PC-9 (cell line): ENCODE measurements at regions not wholly inside any gene's neighbourhood (a gene's known extent, or its start where the extent isn't known, plus 50 kb on each side); places are given as distances from the start of the nearest gene placed in this dataset.

ENCODE experiments used
- BruUV-seq: library from RNA; stranded (reverse); fragments of 400-500 nt; replicated peaks from 2 replicates; lab custom pipeline; 2021; lab: Mats Ljungman, UMichigan
- CTCF ChIA-PET: fragments of 300-600 bp; sonication (Branson Sonifier 250); formaldehyde crosslinking; loops from one replicate; lab custom pipeline; 2022; ENCODE audit warnings: antibody characterized with exemption; lab: Charles Lee
- POLR2A ChIA-PET: fragments of 300-600 bp; sonication (Branson Sonifier 250); formaldehyde crosslinking; loops from one replicate; lab custom pipeline; 2022; ENCODE audit warnings: antibody characterized with exemption; ENCODE audit not compliant: unreplicated experiment; lab: Charles Lee
- DNase-seq, 2 experiments: peaks; one replicate each; pipeline versions ENCODE4 v3.0.0 to v3.0.0-alpha.2; 2015 to 2022; ENCODE audit warnings: mixed read lengths in 1 of 2
- H2AFZ ChIP-seq: fragments of 200-600 bp; sonication (generic); 2 replicates; pipeline ENCODE4 v1.8.1; 2017; ENCODE audit warnings: antibody characterized with exemption
- H3F3A ChIP-seq: fragments of 200-600 bp; sonication (generic); 2 replicates; pipeline ENCODE4 v1.8.1; 2017; ENCODE audit warnings: antibody characterized with exemption, mild to moderate bottlenecking, low read depth; ENCODE audit not compliant: insufficient read depth
- H3K27ac ChIP-seq: fragments of 200-600 bp; sonication (generic); 2 replicates; pipeline ENCODE4 v1.6.1; 2016; ENCODE audit warnings: mixed run types
- H3K27me3 ChIP-seq: fragments of 200-600 bp; sonication (generic); 2 replicates; pipeline ENCODE4 v1.6.1; 2016; ENCODE audit warnings: low read depth, mixed run types; ENCODE audit not compliant: insufficient read depth
- H3K36me3 ChIP-seq: fragments of 200-600 bp; sonication (generic); 2 replicates; pipeline ENCODE4 v1.6.1; 2016; ENCODE audit warnings: low read depth, mixed run types
- H3K4me1 ChIP-seq: fragments of 200-600 bp; sonication (generic); replicated peaks from 2 replicates; pipeline ENCODE4 v1.6.1; 2016; ENCODE audit warnings: mixed run types; ENCODE audit not compliant: insufficient read depth
- H3K4me2 ChIP-seq: fragments of 200-600 bp; sonication (generic); 2 replicates; pipeline ENCODE4 v1.6.1; 2017; ENCODE audit warnings: mixed run types
- H3K4me3 ChIP-seq: fragments of 200-600 bp; sonication (generic); 2 replicates; pipeline ENCODE4 v1.6.1; 2016; ENCODE audit warnings: mixed run types
- H3K79me2 ChIP-seq: fragments of 200-600 bp; sonication (generic); 2 replicates; pipeline ENCODE4 v1.6.1; 2017; ENCODE audit warnings: low read depth, mixed run types
- H3K9me2 ChIP-seq: fragments of 200-600 bp; sonication (generic); 2 replicates; pipeline ENCODE4 v1.8.1; 2017; ENCODE audit warnings: mild to moderate bottlenecking; ENCODE audit not compliant: insufficient read depth
- H3K9me3 ChIP-seq: fragments of 200-600 bp; sonication (generic); 2 replicates; pipeline ENCODE4 v1.8.1; 2016; ENCODE audit warnings: low read depth; ENCODE audit not compliant: insufficient read depth
- H4K20me1 ChIP-seq: fragments of 200-600 bp; sonication (generic); 2 replicates; pipeline ENCODE4 v1.8.1; 2017; ENCODE audit not compliant: insufficient read depth
- CTCF ChIP-seq: fragments of 200-600 bp; sonication (generic); conservative IDR thresholded peaks from 2 replicates; pipeline ENCODE4 v1.6.1; 2017; ENCODE audit warnings: mixed run types, antibody characterized with exemption, mild to moderate bottlenecking, moderate library complexity
- EZH2 ChIP-seq: fragments of 200-600 bp; sonication (generic); IDR thresholded peaks from 2 replicates; pipeline ENCODE4 v1.8.0; 2017; ENCODE audit warnings: antibody characterized with exemption, low read depth
- intact Hi-C: fragments of 100-400 bp; cut with micrococcal nuclease; formaldehyde crosslinking; loops from one replicate; pipeline ENCODE4 v1.10.0; 2022; ENCODE audit not compliant: unreplicated experiment

- TF ChIP-seq EZH2 (no peak), CTCF (no peak)
- H3F3A ChIP-seq = no peaks in the 10 kb centered on the region
- no TSS peak for BruUV-seq
- H3K36me3 ChIP-seq = no peaks in the 10 kb centered on the region
- H4K20me1 ChIP-seq = no peaks in the 10 kb centered on the region
- no peaks in the 10 kb centered on the region for H3K27me3 ChIP-seq
- intact Hi-C loops = no loop called here
- ChIA-PET POLR2A (no interaction called here), CTCF (no interaction called here)
- H3K9me3 ChIP-seq = no peaks in the 10 kb centered on the region
- H3K4me1 ChIP-seq = no peaks in the 10 kb centered on the region
- H2AFZ ChIP-seq = no peak overlapping the region
- H3K4me2 ChIP-seq = no peak overlapping the region
- no peak overlapping the region for H3K27ac ChIP-seq
- H3K79me2 ChIP-seq = no peaks in the 10 kb centered on the region
- no peak overlapping the region for H3K4me3 ChIP-seq
- no peaks in the 10 kb centered on the region for H3K9me2 ChIP-seq
- no peak for DNase-seq
Observed at GRCh38 chr12:84803661-84804060, 108.9 kb downstream of the SLC6A15 start.

- H2AFZ ChIP-seq = no peak overlapping the region
- intact Hi-C loops = no loop called here
- no peaks in the 10 kb centered on the region for H3K27me3 ChIP-seq
- BruUV-seq = no TSS peak
- H3K9me2 ChIP-seq = no peaks in the 10 kb centered on the region
- no peaks in the 10 kb centered on the region for H3K9me3 ChIP-seq
- H3K79me2 ChIP-seq = no peaks in the 10 kb centered on the region
- no peak overlapping the region for H3K4me2 ChIP-seq
- no peak overlapping the region for H3K4me3 ChIP-seq
- ChIA-PET CTCF (no interaction called here), POLR2A (no interaction called here)
- H4K20me1 ChIP-seq = no peaks in the 10 kb centered on the region
- H3K4me1 ChIP-seq = no peaks in the 10 kb centered on the region
- H3K36me3 ChIP-seq = no peaks in the 10 kb centered on the region
- TF ChIP-seq CTCF = no peak
- no peak for TF ChIP-seq EZH2
- H3K27ac ChIP-seq = no peak overlapping the region
- H3F3A ChIP-seq = no peaks in the 10 kb centered on the region
- DNase-seq = no peak
Observed at GRCh38 chr12:84802161-84802560, 110.4 kb downstream of the SLC6A15 start.

GRCh38 chr12:84793558-84794367, 118.8 kb downstream of the SLC6A15 start:
- no peaks in the 10 kb centered on the region for H3K27me3 ChIP-seq
- no peaks in the 10 kb centered on the region for H3K4me1 ChIP-seq
- TF ChIP-seq CTCF (no peak), EZH2 (no peak)
- H3K36me3 ChIP-seq = no peaks in the 10 kb centered on the region
- no peaks in the 10 kb centered on the region; the same call in 1 of the 2 replicates for H3K9me3 ChIP-seq
- no peaks in the 10 kb centered on the region for H3K9me2 ChIP-seq
- ChIA-PET CTCF (interaction anchor here (0.6 kb wide), 1 partner anchor 710 kb away, joined by 3 read pairs; no protein-coding TSS in a partner anchor), POLR2A (no interaction called here)
- H3K4me3 ChIP-seq = no peak overlapping the region
- DNase-seq = peak in 1 of 2 experiments; percentile 40
- H2AFZ ChIP-seq = no peak overlapping the region
- no peaks in the 10 kb centered on the region for H3K79me2 ChIP-seq
- intact Hi-C loops = no loop called here
- H3F3A ChIP-seq = no peaks in the 10 kb centered on the region
- BruUV-seq = no TSS peak
- no peak overlapping the region for H3K27ac ChIP-seq
- H3K4me2 ChIP-seq = no peak overlapping the region
- H4K20me1 ChIP-seq = no peaks in the 10 kb centered on the region
